Osteoblast (primary cell): ENCODE measurements at regions not wholly inside any gene's neighbourhood (a gene's known extent, or its start where the extent isn't known, plus 50 kb on each side); places are given as distances from the start of the nearest gene placed in this dataset.

Source experiments
- DNase-seq: peaks from one replicate; pipeline ENCODE4 v3.0.0; 2011; ENCODE audit warnings: low spot score, mixed read lengths; ENCODE audit not compliant: insufficient read length; ENCODE audit errors: missing footprints
- H2AFZ ChIP-seq: 2 replicates; pipeline ENCODE4 v1.6.0; 2011; ENCODE audit warnings: mild to moderate bottlenecking, low read length
- H3K27ac ChIP-seq: 2 replicates; pipeline ENCODE4 v1.5.1; 2011; ENCODE audit warnings: mild to moderate bottlenecking, low read depth, low read length, moderate library complexity
- H3K27me3 ChIP-seq: 2 replicates; pipeline ENCODE4 v1.6.0; 2012; ENCODE audit warnings: mild to moderate bottlenecking, control low read depth, inconsistent platforms, low read length, moderate library complexity; ENCODE audit not compliant: insufficient read depth
- H3K36me3 ChIP-seq: 2 replicates; pipeline ENCODE4 v1.5.1; 2011; ENCODE audit warnings: mild to moderate bottlenecking, low read length, control low read depth, moderate library complexity; ENCODE audit not compliant: insufficient read depth
- H3K4me1 ChIP-seq: 2 replicates; pipeline ENCODE4 v1.5.1; 2011; ENCODE audit warnings: mild to moderate bottlenecking, low read length, control low read depth, moderate library complexity; ENCODE audit not compliant: insufficient read depth
- H3K4me2 ChIP-seq: 2 replicates; pipeline ENCODE4 v1.6.0; 2011; ENCODE audit warnings: mild to moderate bottlenecking, low read length; ENCODE audit not compliant: insufficient read depth
- H3K4me3 ChIP-seq: fragments of 200-600 bp; sonication (generic); 3 replicates; pipeline ENCODE4 v1.5.1; 2012; ENCODE audit warnings: mild to moderate bottlenecking, low read length, inconsistent platforms; ENCODE audit not compliant: insufficient read depth
- H3K79me2 ChIP-seq: 2 replicates; pipeline ENCODE4 v1.6.0; 2012; ENCODE audit warnings: mild to moderate bottlenecking, low read length, control low read depth, inconsistent platforms; ENCODE audit not compliant: insufficient read depth
- H3K9me3 ChIP-seq: 2 replicates; pipeline ENCODE4 v1.5.1; 2011; ENCODE audit warnings: low read depth, low read length, control low read depth
- H4K20me1 ChIP-seq: 2 replicates; pipeline ENCODE4 v1.6.0; 2012; ENCODE audit warnings: mild to moderate bottlenecking, low read length, control low read depth; ENCODE audit not compliant: insufficient read depth
- CTCF ChIP-seq: IDR thresholded peaks from 2 replicates; pipeline ENCODE4 v1.5.1; 2011; ENCODE audit warnings: mild to moderate bottlenecking, low read depth, low read length, moderate library complexity; ENCODE audit errors: extremely low read depth

GRCh38 chr6:67394254-67394653 is 1240.8 kb upstream of the ADGRB3 start:
- no peak for DNase-seq
- H3K4me2 ChIP-seq, result no peak overlapping the region

GRCh38 chr6:67393356-67393755 is 1241.7 kb upstream of the ADGRB3 start:
- Histone ChIP-seq H3K27me3 (no peaks in the 10 kb centered on the region), H4K20me1 (no peaks in the 10 kb centered on the region), H2AFZ (no peak overlapping the region), H3K4me2 (no peak overlapping the region), H3K9me3 (no peaks in the 10 kb centered on the region), H3K79me2 (no peaks in the 10 kb centered on the region), H3K4me1 (no peaks in the 10 kb centered on the region), H3K4me3 (no peak overlapping the region), H3K27ac (no peak overlapping the region), H3K36me3 (no peaks in the 10 kb centered on the region)
- no peak for DNase-seq
- TF ChIP-seq CTCF, result no peak

More at GRCh38 chr6:67394254-67394653, 1240.8 kb upstream of the ADGRB3 start:
- Histone ChIP-seq H4K20me1 (no peaks in the 10 kb centered on the region), H3K36me3 (no peaks in the 10 kb centered on the region), H3K4me3 (no peak overlapping the region), H3K79me2 (no peaks in the 10 kb centered on the region), H2AFZ (no peak overlapping the region), H3K27ac (no peak overlapping the region), H3K9me3 (no peaks in the 10 kb centered on the region), H3K4me1 (no peaks in the 10 kb centered on the region), H3K27me3 (no peaks in the 10 kb centered on the region)
- TF ChIP-seq CTCF, result no peak

GRCh38 chr6:67391955-67392354 is 1243.1 kb upstream of the ADGRB3 start:
- H3K36me3 ChIP-seq, result no peaks in the 10 kb centered on the region
- no peaks in the 10 kb centered on the region for H3K27me3 ChIP-seq
- no peaks in the 10 kb centered on the region for H3K9me3 ChIP-seq
- no peak overlapping the region for H3K27ac ChIP-seq
- DNase-seq, result no peak
- H3K4me1 ChIP-seq, result no peaks in the 10 kb centered on the region
- H2AFZ ChIP-seq, result no peak overlapping the region
- H3K4me2 ChIP-seq, result no peak overlapping the region
- H3K79me2 ChIP-seq, result no peaks in the 10 kb centered on the region
- no peak for TF ChIP-seq CTCF
- H3K4me3 ChIP-seq, result no peak overlapping the region
- H4K20me1 ChIP-seq, result no peaks in the 10 kb centered on the region

- DNase-seq, result no peak
- Histone ChIP-seq H3K4me1 (no peaks in the 10 kb centered on the region), H3K79me2 (no peaks in the 10 kb centered on the region), H3K36me3 (no peaks in the 10 kb centered on the region), H3K27me3 (no peaks in the 10 kb centered on the region), H2AFZ (no peak overlapping the region), H4K20me1 (no peaks in the 10 kb centered on the region), H3K27ac (no peak overlapping the region), H3K4me2 (no peak overlapping the region), H3K9me3 (no peaks in the 10 kb centered on the region), H3K4me3 (no peak overlapping the region)
- TF ChIP-seq CTCF, result no peak
Measured at GRCh38 chr6:67369679-67370078, 1265.4 kb upstream of the ADGRB3 start.
